DLD1 (cell line): ENCODE measurements at regions not wholly inside any gene's neighbourhood (a gene's known extent, or its start where the extent isn't known, plus 50 kb on each side); places are given as distances from the start of the nearest gene placed in this dataset.
"Not testable (repeated sequence)": the region's sequence is repeated elsewhere in the genome, so short reads cannot be mapped to it uniquely, and the experiment has no call there.

ENCODE experiments used
- in situ Hi-C: cut with HindIII; loops from 2 replicates; pipeline ENCODE4 v1.10.0; 2017; ENCODE audit warnings: low sequenced_read_pairs

- in situ Hi-C loops = no loop called here
Measured at GRCh38 chr14:47949006-47949405, 273.6 kb upstream of the MDGA2 start.

GRCh38 chr14:47935332-47935731, 259.9 kb upstream of the MDGA2 start:
- in situ Hi-C loops = no loop called here

- in situ Hi-C loops = no loop called here
Measured at GRCh38 chr14:47929334-47929733, 253.9 kb upstream of the MDGA2 start.

GRCh38 chr14:47921133-47921532, 245.7 kb upstream of the MDGA2 start:
- in situ Hi-C loops = no loop called here

- in situ Hi-C loops = no loop called here
Measured at GRCh38 chr14:47919997-47920396, 244.6 kb upstream of the MDGA2 start.

GRCh38 chr14:47919334-47919846, 244.0 kb upstream of the MDGA2 start:
- in situ Hi-C loops = no loop called here

GRCh38 chr14:47917344-47917954, 242.0 kb upstream of the MDGA2 start:
- in situ Hi-C loops = no loop called here

GRCh38 chr14:47901141-47901540, 225.7 kb upstream of the MDGA2 start:
- in situ Hi-C loops = not testable (repeated sequence)

- in situ Hi-C loops = no loop called here
Measured at GRCh38 chr14:47899685-47900084, 224.3 kb upstream of the MDGA2 start.

GRCh38 chr14:47874350-47874749, 198.9 kb upstream of the MDGA2 start:
- in situ Hi-C loops = no loop called here

- in situ Hi-C loops = no loop called here
Measured at GRCh38 chr14:47872588-47872987, 197.2 kb upstream of the MDGA2 start.

GRCh38 chr14:47863441-47863840, 188.0 kb upstream of the MDGA2 start:
- in situ Hi-C loops = no loop called here

- in situ Hi-C loops = no loop called here
Measured at GRCh38 chr14:47857646-47858045, 182.2 kb upstream of the MDGA2 start.

GRCh38 chr14:47852278-47852677, 176.9 kb upstream of the MDGA2 start:
- in situ Hi-C loops = no loop called here

- in situ Hi-C loops = no loop called here
Measured at GRCh38 chr14:47846008-47846407, 170.6 kb upstream of the MDGA2 start.

GRCh38 chr14:47843236-47843635, 167.8 kb upstream of the MDGA2 start:
- in situ Hi-C loops = no loop called here

GRCh38 chr14:47833011-47833410, 157.6 kb upstream of the MDGA2 start:
- in situ Hi-C loops = no loop called here

GRCh38 chr14:47826809-47827208, 151.4 kb upstream of the MDGA2 start:
- in situ Hi-C loops = no loop called here

- in situ Hi-C loops = no loop called here
Measured at GRCh38 chr14:47822326-47822725, 146.9 kb upstream of the MDGA2 start.

GRCh38 chr14:47821135-47821534, 145.7 kb upstream of the MDGA2 start:
- in situ Hi-C loops = no loop called here

GRCh38 chr14:47790477-47790876, 115.1 kb upstream of the MDGA2 start:
- in situ Hi-C loops = no loop called here

GRCh38 chr14:47785058-47785457, 109.7 kb upstream of the MDGA2 start:
- in situ Hi-C loops = no loop called here

- in situ Hi-C loops = no loop called here
Measured at GRCh38 chr14:47778631-47779030, 103.2 kb upstream of the MDGA2 start.
